ENCODE measurements at regions not wholly inside any gene's neighbourhood (a gene's known extent, or its start where the extent isn't known, plus 50 kb on each side); places are given as distances from the start of the nearest gene placed in this dataset.
"Not testable (repeated sequence)": the region's sequence is repeated elsewhere in the genome, so short reads cannot be mapped to it uniquely, and the experiment has no call there.

DNA sequence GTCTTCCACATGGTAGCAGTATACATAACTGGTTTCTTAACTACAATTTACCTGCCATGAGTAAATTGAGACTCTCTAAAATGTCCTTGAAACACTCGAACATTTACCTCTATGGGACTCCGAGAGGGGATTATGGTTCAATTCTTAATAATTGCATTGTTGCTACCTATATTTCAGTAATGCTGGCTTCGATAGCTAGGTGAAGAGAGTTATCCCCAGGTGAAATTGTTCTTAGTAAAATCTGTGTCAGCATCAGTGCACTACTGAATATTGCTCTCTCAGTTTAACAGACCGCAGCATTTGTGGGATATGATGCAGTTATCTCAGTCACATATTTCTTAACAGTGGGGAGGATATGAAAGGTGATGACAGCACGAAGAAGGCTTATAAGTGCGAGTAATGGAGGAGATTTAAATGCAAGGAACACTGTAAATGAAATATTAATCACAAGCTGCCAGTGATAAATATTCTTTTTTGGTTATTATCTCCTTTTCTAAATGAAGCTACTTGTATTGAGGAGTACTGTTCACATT is 801.9 kb downstream of the BRINP3 start:
- Mint-ChIP-seq H3K4me3 (no peak overlapping the region), H3K4me1 (ENCODE audit: low read depth) (no peaks in the 10 kb centered on the region), H3K27ac (no peak overlapping the region), H3K27me3 (ENCODE audit: low read depth) (no peaks in the 10 kb centered on the region), H3K36me3 (ENCODE audit: low read depth) (no peaks in the 10 kb centered on the region), H3K9me3 (no peaks in the 10 kb centered on the region)

DNA sequence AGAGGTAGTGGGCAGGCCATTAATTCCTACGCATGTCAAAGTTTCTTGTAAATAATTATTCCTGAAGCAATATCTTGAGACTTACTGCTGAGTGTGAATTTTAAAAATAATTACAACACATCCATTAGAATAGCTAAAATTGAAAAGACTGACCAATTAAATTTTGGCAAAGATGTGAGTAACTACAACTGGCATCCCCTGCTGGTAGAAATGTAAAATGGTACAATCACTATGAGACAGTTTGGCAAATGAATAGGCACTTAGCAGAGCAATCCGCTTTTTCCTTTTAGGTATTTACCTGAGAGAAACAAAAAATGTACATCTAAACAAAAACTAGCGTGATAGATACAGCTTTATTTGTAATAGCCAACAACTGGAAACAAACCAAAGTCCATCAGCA is 798.9 kb downstream of the BRINP3 start:
- Mint-ChIP-seq H3K4me3 (no peak overlapping the region), H3K36me3 (ENCODE audit: low read depth) (no peaks in the 10 kb centered on the region), H3K27me3 (ENCODE audit: low read depth) (no peaks in the 10 kb centered on the region), H3K27ac (no peak overlapping the region), H3K4me1 (ENCODE audit: low read depth) (no peaks in the 10 kb centered on the region), H3K9me3 (no peaks in the 10 kb centered on the region)

DNA sequence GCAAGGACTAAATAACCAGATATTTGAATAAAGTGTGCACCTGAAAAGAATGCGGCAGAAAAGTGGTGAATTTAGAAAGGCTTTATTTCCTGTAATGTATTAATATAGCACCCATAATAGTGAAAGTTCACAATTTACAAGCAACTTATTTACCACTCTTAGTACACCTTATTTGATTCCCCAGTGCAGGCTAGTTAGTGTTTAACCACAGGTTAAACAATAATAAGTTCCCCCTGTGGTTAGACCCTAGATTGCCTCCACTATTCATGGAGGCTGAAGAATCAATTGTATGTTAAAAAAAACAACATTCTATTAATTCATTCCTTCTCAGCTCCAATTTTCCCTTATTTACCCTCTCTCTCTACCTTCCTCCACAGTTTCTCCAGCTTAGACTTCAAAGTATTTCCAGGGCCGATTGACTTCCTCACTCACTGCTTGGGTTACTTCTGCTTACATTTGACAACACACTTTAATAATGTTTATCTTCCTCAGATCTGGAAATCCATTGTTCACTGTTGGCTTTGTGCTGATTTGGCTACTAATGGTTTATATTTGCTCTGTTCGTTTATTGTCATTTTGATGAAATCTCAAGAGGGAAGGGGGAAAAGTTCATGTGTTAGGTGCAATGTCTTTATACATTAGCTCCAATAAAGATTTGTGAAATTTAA is 796.3 kb downstream of the BRINP3 start:
- no peaks in the 10 kb centered on the region for H3K9me3 Mint-ChIP-seq
- no peaks in the 10 kb centered on the region for H3K4me1 Mint-ChIP-seq (ENCODE audit: low read depth)
- no peak overlapping the region for H3K27ac Mint-ChIP-seq
- no peak overlapping the region for H3K4me3 Mint-ChIP-seq
- H3K27me3 Mint-ChIP-seq (ENCODE audit: low read depth) = no peaks in the 10 kb centered on the region
- H3K36me3 Mint-ChIP-seq (ENCODE audit: low read depth) = no peaks in the 10 kb centered on the region

DNA sequence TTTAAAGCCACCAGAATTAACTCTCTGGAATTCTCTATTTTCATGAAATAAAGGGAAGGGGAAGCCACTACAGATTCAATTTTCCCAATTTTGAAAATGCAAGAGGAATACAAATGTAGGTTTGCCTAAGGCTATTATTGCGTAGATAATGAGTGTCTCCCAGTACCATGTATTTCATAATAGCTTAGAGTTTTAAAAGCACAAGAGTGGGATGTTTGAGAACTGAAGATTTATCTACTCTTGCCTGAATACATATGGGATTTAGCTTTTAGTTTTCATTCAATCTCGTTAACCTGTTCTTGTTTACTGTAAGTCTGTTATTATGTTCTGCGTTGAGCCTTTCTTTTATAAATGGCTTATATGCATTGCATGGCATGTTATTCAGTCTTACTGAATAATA is 795.1 kb downstream of the BRINP3 start:
- Mint-ChIP-seq H3K27me3 (ENCODE audit: low read depth) (no peaks in the 10 kb centered on the region), H3K9me3 (no peaks in the 10 kb centered on the region), H3K4me1 (ENCODE audit: low read depth) (no peaks in the 10 kb centered on the region), H3K36me3 (ENCODE audit: low read depth) (no peaks in the 10 kb centered on the region), H3K27ac (no peak overlapping the region), H3K4me3 (no peak overlapping the region)

DNA sequence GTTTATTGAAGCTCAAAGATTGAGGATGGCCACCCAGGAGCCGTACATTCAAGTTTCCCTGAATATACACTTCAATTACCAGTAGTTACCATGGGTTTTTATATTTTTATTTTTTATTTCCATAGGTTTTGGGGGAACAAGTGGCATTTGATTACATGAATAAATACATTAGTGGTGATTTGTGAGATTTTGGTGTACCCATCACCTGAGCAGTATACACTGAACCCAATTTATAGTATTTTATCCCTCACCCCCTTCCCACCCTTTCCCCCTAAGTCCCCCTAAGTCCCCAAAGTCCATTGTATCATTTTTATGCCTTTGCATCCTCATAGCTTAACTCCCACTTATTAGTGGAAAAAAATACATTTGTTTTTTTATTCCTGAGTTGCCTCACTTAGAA is 791.4 kb downstream of the BRINP3 start:
- H3K9me3 Mint-ChIP-seq = no peaks in the 10 kb centered on the region
- no peaks in the 10 kb centered on the region for H3K4me1 Mint-ChIP-seq (ENCODE audit: low read depth)
- no peaks in the 10 kb centered on the region for H3K36me3 Mint-ChIP-seq (ENCODE audit: low read depth)
- no peaks in the 10 kb centered on the region for H3K27me3 Mint-ChIP-seq (ENCODE audit: low read depth)
- no peak overlapping the region for H3K27ac Mint-ChIP-seq
- no peak overlapping the region for H3K4me3 Mint-ChIP-seq

DNA sequence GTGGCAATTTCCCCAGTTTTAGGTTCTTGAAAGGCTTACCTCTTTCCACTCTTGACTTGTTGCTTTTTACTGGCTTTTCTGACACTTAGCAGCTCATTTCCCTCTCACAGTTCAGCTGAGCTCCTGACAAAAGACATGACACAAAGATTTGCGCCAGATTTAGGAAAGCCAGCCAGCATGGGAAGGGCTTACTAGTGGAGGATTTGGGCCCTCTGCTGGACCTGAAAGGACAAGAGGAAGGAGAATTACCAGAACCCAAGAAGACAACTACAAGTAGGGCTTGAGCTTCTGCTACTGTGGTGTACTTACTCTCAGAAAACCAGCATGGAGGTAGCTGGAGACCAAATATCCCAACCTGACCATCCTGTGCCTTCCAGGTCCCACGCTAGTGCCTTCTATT is 784.5 kb downstream of the BRINP3 start:
- Mint-ChIP-seq H3K4me1 (ENCODE audit: low read depth) (no peaks in the 10 kb centered on the region), H3K27me3 (ENCODE audit: low read depth) (no peaks in the 10 kb centered on the region), H3K9me3 (peaks cover 9% of the 10 kb centered on the region), H3K27ac (no peak overlapping the region), H3K36me3 (ENCODE audit: low read depth) (no peaks in the 10 kb centered on the region), H3K4me3 (no peak overlapping the region)

DNA sequence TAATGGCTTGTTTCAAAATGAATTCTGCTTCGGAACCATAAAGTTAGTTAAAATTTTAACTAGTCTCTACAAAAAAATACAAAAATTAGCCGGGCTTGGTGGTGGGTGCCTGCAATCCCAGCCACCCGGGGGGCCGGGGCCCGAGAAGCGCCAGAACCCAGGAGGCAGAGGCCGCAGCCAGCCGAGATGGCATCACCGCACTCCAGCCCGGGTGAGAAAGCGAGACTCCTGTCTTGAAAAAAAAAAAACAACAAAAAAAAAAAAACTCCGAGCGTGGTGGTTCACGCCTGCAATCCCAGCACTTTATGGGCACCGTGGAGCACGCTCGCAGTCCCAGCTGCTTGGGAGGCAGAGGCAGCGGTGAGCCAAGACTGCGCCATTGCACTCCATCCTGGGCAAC is 781.4 kb downstream of the BRINP3 start:
- Mint-ChIP-seq H3K4me1 (ENCODE audit: low read depth) (no peaks in the 10 kb centered on the region), H3K4me3 (no peak overlapping the region), H3K36me3 (ENCODE audit: low read depth) (no peaks in the 10 kb centered on the region), H3K9me3 (peaks cover 11% of the 10 kb centered on the region), H3K27ac (no peak overlapping the region), H3K27me3 (ENCODE audit: low read depth) (no peaks in the 10 kb centered on the region)

DNA sequence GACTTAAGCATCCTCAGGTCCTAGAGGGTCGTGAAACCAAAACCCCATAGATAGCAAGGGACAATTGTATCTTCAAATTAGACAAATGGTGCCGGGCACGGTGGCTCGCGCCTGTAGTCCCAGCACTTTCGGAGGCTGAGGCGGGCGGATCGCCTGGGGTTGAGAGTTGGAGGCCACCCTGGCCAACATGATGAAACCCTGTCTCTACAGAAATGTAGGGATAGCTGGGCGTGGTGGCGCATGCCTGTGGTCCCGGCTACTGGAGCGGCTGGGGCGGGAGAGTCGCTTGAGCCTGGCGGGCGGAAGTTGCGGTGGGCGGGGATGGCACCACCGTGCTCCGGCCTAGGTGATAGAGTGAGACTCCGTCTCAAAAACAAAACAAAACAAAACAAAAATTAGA is 780.6 kb downstream of the BRINP3 start:
- Mint-ChIP-seq H3K36me3 (ENCODE audit: low read depth) (no peaks in the 10 kb centered on the region), H3K27me3 (ENCODE audit: low read depth) (no peaks in the 10 kb centered on the region), H3K9me3 (peaks cover 11% of the 10 kb centered on the region), H3K4me3 (no peak overlapping the region), H3K4me1 (ENCODE audit: low read depth) (no peaks in the 10 kb centered on the region), H3K27ac (no peak overlapping the region)

DNA sequence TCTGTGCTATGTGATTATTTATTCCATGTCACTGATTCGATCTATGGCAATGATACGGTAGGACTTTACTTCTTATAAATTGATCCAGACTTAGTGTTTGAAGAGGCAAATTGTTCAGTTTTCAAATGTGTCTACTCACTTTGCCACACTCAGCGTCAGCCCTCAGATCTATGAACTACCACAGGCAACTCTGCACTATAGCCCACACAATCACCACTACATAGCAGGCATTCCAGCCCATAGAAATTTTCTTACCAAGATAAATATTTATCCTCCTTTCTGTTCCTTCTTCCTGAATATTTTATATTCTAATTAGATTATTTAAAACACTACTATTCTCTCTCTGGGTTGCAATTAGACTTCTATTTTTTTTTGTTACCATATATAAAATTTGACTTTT is 776.1 kb downstream of the BRINP3 start:
- Mint-ChIP-seq H3K27me3 (ENCODE audit: low read depth) (no peaks in the 10 kb centered on the region), H3K4me3 (no peak overlapping the region), H3K9me3 (peaks cover 6% of the 10 kb centered on the region), H3K27ac (no peak overlapping the region), H3K4me1 (ENCODE audit: low read depth) (no peaks in the 10 kb centered on the region), H3K36me3 (ENCODE audit: low read depth) (no peaks in the 10 kb centered on the region)

DNA sequence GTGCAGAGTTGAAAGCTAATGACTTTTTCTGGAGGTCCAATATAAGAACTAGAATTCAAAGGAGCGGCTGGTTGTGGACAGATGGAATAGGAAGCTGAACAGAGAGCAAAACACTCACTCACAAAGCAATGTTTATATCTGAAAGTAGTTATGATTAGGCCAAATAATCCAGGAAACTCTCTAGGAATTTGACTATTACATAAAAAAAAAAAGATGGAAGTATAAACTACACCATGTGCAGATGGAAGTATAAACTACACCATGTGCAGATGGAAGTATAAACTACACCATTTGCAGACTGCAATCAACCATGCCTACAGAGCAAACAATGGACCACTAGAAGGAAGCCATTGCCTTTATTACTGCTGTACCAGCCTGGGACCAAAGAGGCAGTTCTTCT is 771.1 kb downstream of the BRINP3 start:
- Mint-ChIP-seq H3K27ac (no peak overlapping the region), H3K27me3 (ENCODE audit: low read depth) (no peaks in the 10 kb centered on the region), H3K36me3 (ENCODE audit: low read depth) (no peaks in the 10 kb centered on the region), H3K9me3 (peaks cover 12% of the 10 kb centered on the region), H3K4me1 (ENCODE audit: low read depth) (no peaks in the 10 kb centered on the region), H3K4me3 (no peak overlapping the region)

DNA sequence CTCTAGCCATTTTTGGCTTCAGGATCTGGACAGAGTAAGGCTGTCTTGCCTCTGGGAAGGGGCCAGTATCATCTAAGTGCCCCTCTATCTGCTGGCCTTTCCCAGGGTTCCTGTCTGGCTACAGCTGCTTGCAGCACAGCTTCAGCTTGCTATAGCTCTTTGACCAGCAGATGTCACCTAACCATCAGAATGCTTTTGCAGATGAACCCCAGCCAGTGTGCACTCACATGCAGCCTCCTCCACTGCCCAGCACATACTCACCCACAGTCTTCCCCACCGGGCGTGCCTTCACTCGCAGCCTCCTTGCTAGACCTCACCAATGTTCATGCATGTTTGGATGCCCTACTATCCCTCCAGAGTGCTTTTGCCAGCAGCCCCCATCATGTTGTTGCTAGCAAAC is 769.0 kb downstream of the BRINP3 start:
- no peak overlapping the region for H3K4me3 Mint-ChIP-seq
- H3K4me1 Mint-ChIP-seq (ENCODE audit: low read depth) = no peaks in the 10 kb centered on the region
- no peak overlapping the region for H3K27ac Mint-ChIP-seq
- peaks cover 12% of the 10 kb centered on the region for H3K9me3 Mint-ChIP-seq
- H3K36me3 Mint-ChIP-seq (ENCODE audit: low read depth) = no peaks in the 10 kb centered on the region
- no peaks in the 10 kb centered on the region for H3K27me3 Mint-ChIP-seq (ENCODE audit: low read depth)

DNA sequence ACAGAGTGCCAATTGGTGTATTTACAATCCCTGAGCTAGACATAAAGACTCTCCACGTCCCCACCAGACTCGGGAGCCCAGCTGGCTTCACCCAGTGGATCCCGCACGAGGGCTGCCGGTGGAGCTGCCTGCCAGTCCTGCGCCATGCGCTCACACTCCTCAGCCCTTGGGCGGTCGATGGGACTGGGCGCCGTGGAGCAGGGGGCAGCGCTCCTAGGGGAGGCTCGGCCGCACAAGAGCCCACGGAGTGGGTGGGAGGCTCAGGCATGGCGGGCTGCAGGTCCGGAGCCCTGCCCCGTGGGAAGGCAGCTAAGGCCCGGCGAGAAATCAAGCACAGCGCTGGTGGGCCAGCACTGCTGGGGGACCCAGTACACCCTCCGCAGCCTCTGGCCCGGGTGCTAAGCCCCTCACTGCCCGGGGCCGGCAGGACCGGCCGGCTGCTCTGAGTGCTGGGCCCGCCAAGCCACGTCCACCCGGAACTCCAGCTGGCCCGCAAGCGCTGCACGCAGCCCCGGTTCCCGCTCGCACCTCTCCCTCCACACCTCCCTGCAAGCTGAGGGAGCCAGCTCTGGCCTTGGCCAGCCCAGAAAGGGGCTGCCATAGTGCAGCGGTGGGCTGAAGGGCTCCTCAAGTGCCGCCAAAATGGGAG is 759.4 kb downstream of the BRINP3 start:
- not testable (repeated sequence) for H3K27me3 Mint-ChIP-seq (ENCODE audit: low read depth); H3K4me1 Mint-ChIP-seq (ENCODE audit: low read depth); H3K9me3 Mint-ChIP-seq; H3K36me3 Mint-ChIP-seq (ENCODE audit: low read depth); H3K4me3 Mint-ChIP-seq; H3K27ac Mint-ChIP-seq

DNA sequence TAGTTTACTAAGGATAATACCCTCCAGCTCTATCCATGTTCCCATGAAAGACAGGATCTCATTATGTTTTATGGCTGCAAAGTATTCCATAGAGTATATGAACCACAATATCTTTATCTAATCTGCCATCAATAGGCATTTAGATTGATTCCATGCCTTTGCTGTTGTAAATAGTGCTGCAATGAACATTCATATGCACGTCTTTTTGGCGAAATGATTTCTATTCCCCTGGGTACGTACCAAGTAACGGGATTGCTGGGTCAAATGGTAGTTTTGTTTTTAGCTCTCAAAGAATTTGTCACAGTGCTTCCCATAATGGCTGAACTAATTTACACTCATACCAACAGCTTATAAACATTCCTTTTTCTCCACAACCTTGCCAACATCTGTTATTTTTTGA is 750.9 kb downstream of the BRINP3 start:
- Mint-ChIP-seq H3K4me1 (ENCODE audit: low read depth) (no peaks in the 10 kb centered on the region), H3K9me3 (peaks cover 9% of the 10 kb centered on the region), H3K36me3 (ENCODE audit: low read depth) (no peaks in the 10 kb centered on the region), H3K27me3 (ENCODE audit: low read depth) (no peaks in the 10 kb centered on the region), H3K4me3 (no peak overlapping the region), H3K27ac (no peak overlapping the region)

DNA sequence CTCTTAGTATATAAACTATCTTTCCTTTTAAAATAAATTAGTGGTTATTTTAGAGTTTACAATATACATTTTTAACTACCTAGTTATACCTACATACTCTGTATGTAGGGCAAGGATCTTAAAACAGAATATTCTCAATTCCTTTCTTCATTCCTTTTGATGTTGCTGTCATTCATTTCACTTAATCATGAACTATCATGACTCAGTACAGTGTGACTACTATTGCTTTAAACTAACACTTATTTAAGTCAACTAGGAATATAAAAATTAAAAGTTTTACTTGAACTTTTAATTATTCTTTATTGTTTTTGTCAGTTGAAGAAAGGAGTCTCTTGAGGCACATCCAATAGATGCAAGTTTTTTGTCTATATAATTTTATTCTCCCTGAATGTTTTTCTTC is 726.4 kb downstream of the BRINP3 start:
- H3K9me3 Mint-ChIP-seq = peaks cover 9% of the 10 kb centered on the region
- H3K27ac Mint-ChIP-seq = no peak overlapping the region
- no peaks in the 10 kb centered on the region for H3K4me1 Mint-ChIP-seq (ENCODE audit: low read depth)
- H3K27me3 Mint-ChIP-seq (ENCODE audit: low read depth) = no peaks in the 10 kb centered on the region
- H3K4me3 Mint-ChIP-seq = no peak overlapping the region
- H3K36me3 Mint-ChIP-seq (ENCODE audit: low read depth) = no peaks in the 10 kb centered on the region

DNA sequence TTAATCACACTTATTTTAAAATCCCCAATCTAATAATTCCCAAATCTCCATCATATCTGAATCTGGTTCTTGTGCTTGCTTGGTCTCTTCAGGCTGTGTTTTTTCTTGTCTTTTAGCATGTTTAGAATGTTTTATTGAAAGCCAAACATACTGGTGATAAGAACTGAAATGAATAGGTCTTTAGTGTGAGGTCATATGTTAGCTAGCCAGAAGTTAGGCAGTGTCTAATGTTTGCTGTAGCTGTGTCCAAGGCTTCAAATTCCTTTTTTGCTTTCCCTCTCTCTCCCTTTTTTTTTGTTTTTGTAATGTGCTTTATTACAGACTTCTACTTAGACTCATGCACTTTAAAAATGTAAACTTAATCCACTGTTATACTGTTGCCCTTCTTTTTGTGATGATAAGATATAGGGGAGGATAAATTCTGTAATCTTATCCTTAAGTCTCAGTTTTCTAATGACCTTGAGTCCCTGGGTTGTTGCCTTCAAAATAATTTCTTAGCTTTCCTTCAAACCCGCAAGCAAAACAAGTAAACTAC is 725.1 kb downstream of the BRINP3 start:
- Mint-ChIP-seq H3K27me3 (ENCODE audit: low read depth) (no peaks in the 10 kb centered on the region), H3K9me3 (peaks cover 9% of the 10 kb centered on the region), H3K36me3 (ENCODE audit: low read depth) (no peaks in the 10 kb centered on the region), H3K4me3 (no peak overlapping the region), H3K4me1 (ENCODE audit: low read depth) (no peaks in the 10 kb centered on the region), H3K27ac (no peak overlapping the region)

All from T-helper 1 cell treated with Interleukin-12 subunit alpha and Interleukin-12 subunit beta and Interleukin-4 antibody, amounts not matched to agents 30 μg/mL and 1 μg/mL, for 36 hours (primary cell).